Skeletal muscle tissue (tissue), 3 donors: ENCODE measurements at regions not wholly inside any gene's neighbourhood (a gene's known extent, or its start where the extent isn't known, plus 50 kb on each side); places are given as distances from the start of the nearest gene placed in this dataset.

Source experiments
- H3K27ac ChIP-seq: one replicate; pipeline ENCODE4 v1.7.0; 2013; ENCODE audit warnings: mild to moderate bottlenecking, low read depth, low read length, inconsistent platforms
- H3K27me3 ChIP-seq, 3 donors: one replicate each; pipeline ENCODE4 v1.7.0; 2013; ENCODE audit warnings: low read length in 3 of 3; ENCODE audit not compliant: control insufficient read depth in 3 of 3, insufficient read depth in 3 of 3
- H3K36me3 ChIP-seq, 3 donors: one replicate each; pipeline ENCODE4 v1.7.0; 2013; ENCODE audit warnings: low read length in 3 of 3; ENCODE audit not compliant: control insufficient read depth in 3 of 3, insufficient read depth in 3 of 3
- H3K4me1 ChIP-seq, 3 donors: one replicate each; pipeline ENCODE4 v1.7.0; 2013; ENCODE audit warnings: low read length in 3 of 3, mild to moderate bottlenecking in 3 of 3; ENCODE audit not compliant: control insufficient read depth in 3 of 3, insufficient read depth in 3 of 3
- H3K4me3 ChIP-seq, 3 donors: one replicate each; pipeline ENCODE4 v1.7.0; 2013; ENCODE audit warnings: low read length in 3 of 3
- H3K9ac ChIP-seq, 3 donors: one replicate each; pipeline ENCODE4 v1.7.0; 2013; ENCODE audit warnings: low read length in 3 of 3, mild to moderate bottlenecking in 3 of 3, moderate library complexity in 2 of 3, low read depth in 1 of 3
- H3K9me3 ChIP-seq, 3 donors: one replicate each; pipeline ENCODE4 v1.7.0; 2013; ENCODE audit warnings: low read length in 3 of 3; ENCODE audit not compliant: control insufficient read depth in 3 of 3
- donor health status: Osteomylitis.

DNA sequence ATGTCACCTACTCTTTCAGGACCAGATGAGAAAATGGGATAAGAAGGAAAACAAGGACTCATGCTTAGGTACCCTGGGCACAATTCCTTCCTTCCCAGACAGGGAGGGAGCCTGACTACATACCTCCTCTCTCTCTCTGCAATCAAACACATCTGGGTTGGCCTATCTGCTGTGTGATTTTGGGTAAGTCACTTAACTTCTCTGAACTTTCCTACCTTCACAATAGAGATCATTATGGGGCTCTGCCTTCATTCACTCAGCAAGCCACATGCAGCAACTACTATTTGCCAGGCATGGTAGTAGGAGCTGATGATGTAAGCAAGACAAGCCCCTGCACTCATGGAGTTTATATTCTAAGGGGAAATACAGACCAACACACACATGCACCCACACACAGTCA, 251.2 kb downstream of the SHQ1 start:
- Histone ChIP-seq H3K36me3 (no peaks in the 10 kb centered on the region), H3K27ac (no peak overlapping the region), H3K9ac (no peak overlapping the region), H3K4me1 (peaks cover 0 to 2% (median 0%) of the 10 kb centered on the region in 3 donors), H3K9me3 (no peaks in the 10 kb centered on the region), H3K4me3 (no peak overlapping the region), H3K27me3 (peaks cover 0 to 34% (median 11%) of the 10 kb centered on the region in 3 donors)

DNA sequence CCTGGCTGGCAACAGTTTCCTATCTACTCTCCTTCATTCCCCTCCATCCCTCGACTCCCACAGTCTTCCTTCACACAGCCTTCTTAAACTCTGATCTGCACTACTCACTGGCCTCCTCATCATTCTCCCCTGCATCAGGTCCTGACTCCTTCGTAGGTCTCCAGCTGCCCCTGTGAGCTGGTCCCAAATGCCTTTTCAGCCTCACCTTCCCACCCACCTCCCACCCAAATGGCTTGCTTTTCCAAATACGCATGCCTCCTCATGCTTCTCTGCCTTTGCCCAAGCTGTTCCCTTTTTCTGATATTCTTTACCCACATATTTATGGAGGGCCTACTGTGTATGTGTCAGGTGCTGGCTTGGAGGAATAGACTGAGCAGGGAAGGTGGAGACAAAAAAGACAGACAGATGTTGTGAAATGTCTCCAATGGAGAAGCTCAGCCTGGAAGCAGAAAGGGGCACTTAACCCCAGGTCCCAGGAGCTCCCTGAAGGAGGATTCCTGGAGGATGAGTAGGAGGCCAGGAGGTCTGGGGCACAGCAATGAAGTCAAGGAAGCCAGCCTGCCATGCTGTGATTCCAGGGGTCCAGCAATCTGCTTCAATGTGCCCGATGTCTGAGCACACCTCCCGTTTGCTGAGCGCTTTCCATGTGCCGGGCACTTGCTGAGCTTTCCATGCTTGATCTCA, 252.2 kb downstream of the SHQ1 start:
- H3K36me3 ChIP-seq, result no peaks in the 10 kb centered on the region

GRCh38 chr3:72595376-72595775, 252.9 kb downstream of the SHQ1 start:
- Histone ChIP-seq H3K27me3 (peaks cover 0 to 28% (median 11%) of the 10 kb centered on the region in 3 donors), H3K36me3 (no peaks in the 10 kb centered on the region), H3K4me1 (peaks cover 0 to 2% (median 0%) of the 10 kb centered on the region in 3 donors), H3K4me3 (no peak overlapping the region), H3K27ac (no peak overlapping the region), H3K9me3 (no peaks in the 10 kb centered on the region), H3K9ac (no peak overlapping the region)

More for the DNA sequence above, 252.2 kb downstream of the SHQ1 start:
- Histone ChIP-seq H3K4me1 (peaks cover 0 to 2% (median 0%) of the 10 kb centered on the region in 3 donors), H3K27ac (no peak overlapping the region), H3K9me3 (no peaks in the 10 kb centered on the region), H3K9ac (no peak overlapping the region), H3K4me3 (no peak overlapping the region), H3K27me3 (peaks cover 0 to 31% (median 11%) of the 10 kb centered on the region in 3 donors)

DNA sequence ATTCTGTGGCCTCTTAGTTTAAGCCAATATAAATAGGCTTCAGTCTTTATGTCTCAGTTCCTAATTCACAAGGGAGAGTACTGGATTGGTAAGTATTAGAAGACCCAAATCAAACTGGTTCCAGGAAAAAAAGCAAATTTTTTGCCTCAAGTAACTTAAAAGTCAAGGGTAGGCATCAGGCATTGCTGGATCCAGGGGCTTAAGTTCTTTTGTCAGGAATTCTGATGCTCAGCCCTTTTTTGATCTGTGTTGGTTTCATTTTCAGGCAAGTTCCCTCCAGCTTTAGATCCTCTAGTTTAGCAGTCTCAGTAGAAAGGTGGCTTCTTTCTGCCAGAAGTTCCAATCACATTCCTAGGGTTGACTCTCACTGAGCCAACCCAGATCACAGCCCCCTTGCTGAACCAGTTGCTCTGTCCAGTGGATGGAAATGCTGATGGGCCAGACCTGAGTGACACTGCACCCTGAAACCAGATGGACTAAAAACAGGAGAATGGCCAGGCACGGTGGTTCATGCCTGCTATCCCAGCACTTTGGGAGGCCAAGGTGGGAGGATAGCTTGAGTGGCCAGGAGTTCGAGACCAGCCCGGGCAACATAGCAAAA, 253.5 kb downstream of the SHQ1 start:
- Histone ChIP-seq H3K27ac (no peak overlapping the region), H3K9me3 (no peaks in the 10 kb centered on the region), H3K36me3 (no peaks in the 10 kb centered on the region), H3K27me3 (peaks cover 0 to 23% (median 11%) of the 10 kb centered on the region in 3 donors), H3K4me3 (no peak overlapping the region), H3K4me1 (peaks cover 0 to 2% (median 0%) of the 10 kb centered on the region in 3 donors), H3K9ac (no peak overlapping the region)

DNA sequence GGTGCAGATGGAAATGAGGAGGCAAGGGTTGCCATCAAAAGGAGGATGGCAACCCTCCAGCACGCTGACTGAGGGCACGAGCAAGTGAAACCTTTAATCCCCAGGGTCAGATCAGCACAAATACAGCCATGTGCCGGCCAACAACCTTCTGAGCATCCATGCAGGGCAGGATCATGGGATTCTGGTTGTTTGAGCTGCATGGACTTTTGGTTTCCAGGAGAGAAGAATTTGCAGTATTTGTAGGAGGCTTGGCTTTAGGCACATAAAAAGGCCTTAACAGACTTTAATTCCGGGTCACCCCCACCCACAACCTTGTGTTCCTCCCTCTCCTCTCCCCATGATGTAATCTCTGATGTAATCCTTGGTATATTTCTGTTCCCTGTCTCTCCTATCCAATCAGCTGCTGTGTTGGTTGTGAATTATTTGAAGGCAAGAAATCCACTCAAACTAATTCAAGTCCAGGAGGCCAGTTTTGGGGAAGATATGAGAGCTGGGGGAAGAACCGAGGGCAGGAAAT, 254.3 kb downstream of the SHQ1 start:
- peaks cover 0 to 2% (median 0%) of the 10 kb centered on the region in 3 donors for H3K4me1 ChIP-seq

DNA sequence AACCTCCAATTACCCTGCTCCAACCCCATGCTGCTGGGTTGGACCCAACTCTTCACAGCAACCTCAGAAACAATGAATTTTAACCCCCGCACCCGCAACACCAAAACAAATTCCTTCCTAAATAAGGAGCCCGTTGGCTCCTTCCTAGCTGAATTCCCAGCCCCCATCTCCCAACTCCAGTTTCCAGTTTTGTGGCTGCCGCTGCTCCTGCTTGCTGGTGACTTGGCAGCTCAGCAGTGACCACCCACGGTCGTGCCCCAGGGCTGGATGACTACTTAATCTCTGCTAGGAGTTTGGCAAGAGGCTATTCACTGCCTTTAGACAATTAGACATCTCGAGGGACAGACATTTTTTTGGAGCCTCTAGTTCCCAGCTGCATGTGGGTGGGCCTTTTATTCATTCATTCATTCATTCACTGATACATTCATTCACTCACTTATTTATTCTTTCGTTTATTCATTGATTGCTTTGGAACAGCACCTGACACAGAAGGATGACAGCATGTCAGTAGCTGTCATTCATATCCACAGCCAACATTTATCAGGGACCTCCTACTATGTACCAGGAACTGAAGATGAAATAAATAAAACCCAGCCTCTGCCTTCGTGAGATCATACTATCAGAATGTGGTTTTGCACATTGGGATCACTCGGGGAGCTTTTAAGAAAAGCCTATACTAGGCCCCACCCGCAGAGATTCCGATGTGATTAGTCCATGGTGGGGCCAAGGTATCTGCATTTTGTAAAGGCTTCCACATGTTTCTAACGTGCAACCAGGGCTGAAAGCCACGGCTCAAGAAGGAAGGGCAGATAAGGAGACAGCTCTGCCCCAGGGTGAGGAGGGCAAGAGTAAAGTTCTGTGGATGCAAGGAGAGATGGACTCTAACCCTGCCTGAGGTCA, 256.5 kb downstream of the SHQ1 start:
- Histone ChIP-seq H3K4me3 (no peak overlapping the region), H3K27ac (no peak overlapping the region), H3K9ac (no peak overlapping the region), H3K4me1 (peaks cover 0 to 2% (median 0%) of the 10 kb centered on the region in 3 donors), H3K27me3 (peaks cover 0 to 5% (median 0%) of the 10 kb centered on the region in 3 donors), H3K9me3 (no peaks in the 10 kb centered on the region), H3K36me3 (no peaks in the 10 kb centered on the region)

More for the DNA sequence above, 254.3 kb downstream of the SHQ1 start:
- Histone ChIP-seq H3K27me3 (peaks cover 0 to 15% (median 6%) of the 10 kb centered on the region in 3 donors), H3K27ac (no peak overlapping the region), H3K9me3 (no peaks in the 10 kb centered on the region), H3K4me3 (no peak overlapping the region), H3K36me3 (no peaks in the 10 kb centered on the region), H3K9ac (no peak overlapping the region)

DNA sequence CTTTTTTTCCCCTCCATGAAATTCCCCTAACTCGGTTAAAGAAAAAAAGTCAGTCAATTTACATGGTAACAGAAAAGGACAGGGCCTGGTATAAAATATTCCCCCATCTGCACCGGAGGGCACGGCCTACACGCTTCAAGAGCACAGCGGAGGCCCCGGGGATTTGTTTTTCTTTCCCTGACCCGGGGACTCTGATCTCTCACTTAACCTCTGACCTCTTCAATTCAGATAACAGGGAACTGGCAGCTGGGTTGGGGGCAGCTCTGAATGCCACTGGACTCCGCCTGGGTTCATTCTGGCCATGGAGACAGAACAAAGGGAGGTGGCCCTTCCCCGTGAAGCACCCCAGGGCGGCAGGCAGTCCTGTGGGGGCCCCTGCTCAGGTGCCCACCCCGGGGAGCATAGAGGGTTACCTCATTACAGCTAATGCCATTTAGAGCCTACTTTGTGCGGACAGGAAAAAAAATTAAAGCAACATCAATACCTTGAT, 257.5 kb downstream of the SHQ1 start:
- Histone ChIP-seq H3K4me1 (peaks cover 0 to 2% (median 0%) of the 10 kb centered on the region in 3 donors), H3K9ac (no peak overlapping the region), H3K27me3 (no peaks in the 10 kb centered on the region), H3K36me3 (no peaks in the 10 kb centered on the region), H3K27ac (no peak overlapping the region), H3K9me3 (no peaks in the 10 kb centered on the region), H3K4me3 (no peak overlapping the region)

- Histone ChIP-seq H3K4me3 (no peak overlapping the region), H3K9me3 (no peaks in the 10 kb centered on the region), H3K4me1 (no peaks in the 10 kb centered on the region), H3K36me3 (no peaks in the 10 kb centered on the region), H3K27me3 (no peaks in the 10 kb centered on the region), H3K27ac (no peak overlapping the region), H3K9ac (no peak overlapping the region)
Observed at GRCh38 chr3:72587282-72587681, 261.0 kb downstream of the SHQ1 start.

DNA sequence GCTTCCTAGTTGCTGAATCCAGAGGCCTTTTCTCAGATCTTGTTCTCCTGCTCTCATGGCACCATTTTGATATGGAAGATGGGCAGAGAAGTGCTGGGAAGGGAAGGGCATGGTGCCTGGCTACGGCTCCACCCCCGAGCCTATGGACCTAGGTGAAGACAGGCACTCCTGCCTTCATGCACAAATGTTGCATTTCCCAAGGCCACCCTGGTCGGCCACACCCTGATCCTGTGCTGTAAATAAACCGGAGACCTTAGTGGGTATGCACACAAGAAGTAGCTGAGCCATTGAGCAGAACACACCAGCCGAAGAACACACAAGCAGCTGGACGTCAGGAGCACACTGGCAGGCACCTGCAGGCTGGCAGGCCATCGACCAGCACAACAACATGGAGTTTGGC, 261.6 kb downstream of the SHQ1 start:
- Histone ChIP-seq H3K4me1 (no peaks in the 10 kb centered on the region), H3K9ac (no peak overlapping the region), H3K36me3 (no peaks in the 10 kb centered on the region), H3K9me3 (no peaks in the 10 kb centered on the region), H3K27me3 (no peaks in the 10 kb centered on the region), H3K27ac (no peak overlapping the region), H3K4me3 (no peak overlapping the region)
